SKM-1 treated with dmso at 0.1 percent for 144 hours (cell line): ENCODE measurements at regions not wholly inside any gene's neighbourhood (a gene's known extent, or its start where the extent isn't known, plus 50 kb on each side); places are given as distances from the start of the nearest gene placed in this dataset.

Experiments used
- DNase-seq: peaks from one replicate; lab custom pipeline; 2025; ENCODE audit not compliant: unreplicated experiment; lab: John Stamatoyannopoulos, UW

- no peak for DNase-seq
Observed at GRCh38 chr18:64208516-64208915, 59.6 kb upstream of the LINC00305 start.

- DNase-seq = no peak
Observed at GRCh38 chr18:64207820-64208219, 58.9 kb upstream of the LINC00305 start.

GRCh38 chr18:64203295-64203694 is 54.4 kb upstream of the LINC00305 start:
- DNase-seq = no peak

GRCh38 chr18:64202863-64203262 is 54.0 kb upstream of the LINC00305 start:
- DNase-seq = no peak

GRCh38 chr18:64202210-64202836 is 53.4 kb upstream of the LINC00305 start:
- DNase-seq = no peak

GRCh38 chr18:64201781-64202180 is 52.9 kb upstream of the LINC00305 start:
- DNase-seq = no peak

- DNase-seq = no peak
Observed at GRCh38 chr18:64199581-64199980, 50.7 kb upstream of the LINC00305 start.
